ENCODE measurements at regions not wholly inside any gene's neighbourhood (a gene's known extent, or its start where the extent isn't known, plus 50 kb on each side); places are given as distances from the start of the nearest gene placed in this dataset.

- Histone ChIP-seq H3K36me3 (no peaks in the 10 kb centered on the region), H3K4me3 (no peak overlapping the region), H3K4me1 (ENCODE audit: control insufficient read depth in 1 of 2, low read depth in 2 of 2) (no peaks in the 10 kb centered on the region), H3K27ac (no peak overlapping the region), H3K9me3 (no peaks in the 10 kb centered on the region), H3K27me3 (replicated peaks; ENCODE audit: insufficient read depth) (no peaks in the 10 kb centered on the region)
- ATAC-seq (ENCODE audit: insufficient number of reproducible peaks, low FRiP score, low read depth) (no peak), DNase-seq (ENCODE audit: low spot score) (no peak)
- TF ChIP-seq CTCF (IDR thresholded peaks at IDR 0.05) = no peak
These were observed 202.0 kb upstream of the CPHXL start for GRCh38 chr16:75928295-75928694.

- DNase-seq (ENCODE audit: low spot score) (no peak), ATAC-seq (ENCODE audit: insufficient number of reproducible peaks, low FRiP score, low read depth) (no peak)
- Histone ChIP-seq H3K27ac (no peak overlapping the region), H3K4me1 (ENCODE audit: control insufficient read depth in 1 of 2, low read depth in 2 of 2) (no peaks in the 10 kb centered on the region), H3K27me3 (replicated peaks; ENCODE audit: insufficient read depth) (no peaks in the 10 kb centered on the region), H3K4me3 (no peak overlapping the region), H3K9me3 (no peaks in the 10 kb centered on the region), H3K36me3 (no peaks in the 10 kb centered on the region)
- no peak for TF ChIP-seq CTCF (IDR thresholded peaks at IDR 0.05)
These were observed 202.8 kb upstream of the CPHXL start for GRCh38 chr16:75929046-75929445.

- Histone ChIP-seq H3K27ac (no peak overlapping the region), H3K27me3 (replicated peaks; ENCODE audit: insufficient read depth) (no peaks in the 10 kb centered on the region), H3K36me3 (no peaks in the 10 kb centered on the region), H3K9me3 (no peaks in the 10 kb centered on the region), H3K4me1 (ENCODE audit: control insufficient read depth in 1 of 2, low read depth in 2 of 2) (no peaks in the 10 kb centered on the region), H3K4me3 (no peak overlapping the region)
- DNase-seq (ENCODE audit: low spot score) = no peak
- no peak for TF ChIP-seq CTCF (IDR thresholded peaks at IDR 0.05)
- ATAC-seq (ENCODE audit: insufficient number of reproducible peaks, low FRiP score, low read depth) = no peak
These were observed 204.8 kb upstream of the CPHXL start for GRCh38 chr16:75931043-75931442.

- Histone ChIP-seq H3K4me1 (ENCODE audit: control insufficient read depth in 1 of 2, low read depth in 2 of 2) (no peaks in the 10 kb centered on the region), H3K9me3 (no peaks in the 10 kb centered on the region), H3K27ac (no peak overlapping the region), H3K4me3 (no peak overlapping the region), H3K36me3 (no peaks in the 10 kb centered on the region), H3K27me3 (replicated peaks; ENCODE audit: insufficient read depth) (no peaks in the 10 kb centered on the region)
- ATAC-seq (ENCODE audit: insufficient number of reproducible peaks, low FRiP score, low read depth) (no peak), DNase-seq (ENCODE audit: low spot score) (no peak)
- no peak for TF ChIP-seq CTCF (IDR thresholded peaks at IDR 0.05)
These were observed 205.7 kb upstream of the CPHXL start for GRCh38 chr16:75931970-75932369.

- Histone ChIP-seq H3K9me3 (no peaks in the 10 kb centered on the region), H3K4me1 (ENCODE audit: control insufficient read depth in 1 of 2, low read depth in 2 of 2) (no peaks in the 10 kb centered on the region), H3K27me3 (replicated peaks; ENCODE audit: insufficient read depth) (no peaks in the 10 kb centered on the region), H3K4me3 (no peak overlapping the region), H3K36me3 (no peaks in the 10 kb centered on the region), H3K27ac (no peak overlapping the region)
- no peak for TF ChIP-seq CTCF (IDR thresholded peaks at IDR 0.05)
- no peak for ATAC-seq (ENCODE audit: insufficient number of reproducible peaks, low FRiP score, low read depth)
- no peak for DNase-seq (ENCODE audit: low spot score)
These were observed 212.5 kb upstream of the CPHXL start for GRCh38 chr16:75938818-75939217.
